Nephron (organoid): ENCODE measurements at regions not wholly inside any gene's neighbourhood (a gene's known extent, or its start where the extent isn't known, plus 50 kb on each side); places are given as distances from the start of the nearest gene placed in this dataset.

Experiments used
- H3K27ac Mint-ChIP-seq, 3 experiments: 2 replicates each; pipeline ENCODE4 v1.8.0; 2020; ENCODE audit warnings: mixed read lengths in 3 of 3, mild to moderate bottlenecking in 2 of 3, moderate library complexity in 1 of 3
- H3K27me3 Mint-ChIP-seq: 2 replicates; pipeline ENCODE4 v1.8.0; 2021; ENCODE audit warnings: low read depth, mild to moderate bottlenecking, moderate library complexity, mixed read lengths
- H3K36me3 Mint-ChIP-seq: 2 replicates; pipeline ENCODE4 v1.8.0; 2020; ENCODE audit warnings: low read depth, mixed read lengths
- H3K4me1 Mint-ChIP-seq: 2 replicates; pipeline ENCODE4 v1.8.0; 2020; ENCODE audit warnings: mixed read lengths
- H3K4me3 Mint-ChIP-seq, 3 experiments: 2 replicates each; pipeline ENCODE4 v1.8.0; 2020; ENCODE audit warnings: mild to moderate bottlenecking in 3 of 3, mixed read lengths in 3 of 3, moderate library complexity in 2 of 3
- H3K9me3 Mint-ChIP-seq: 2 replicates; pipeline ENCODE4 v1.8.0; 2020; ENCODE audit warnings: mixed read lengths
- CTCF ChIP-seq, 3 experiments: fragments of 200-600 bp; sonication (generic); IDR thresholded peaks; one replicate each; pipeline ENCODE4 v1.5.0; 2021; ENCODE audit warnings: antibody characterized with exemption in 3 of 3; ENCODE audit not compliant: unreplicated experiment in 3 of 3

- no peaks in the 10 kb centered on the region for H3K9me3 Mint-ChIP-seq
- no peak overlapping the region for H3K4me3 Mint-ChIP-seq
- no peak for TF ChIP-seq CTCF (IDR thresholded peaks at IDR 0.05; ENCODE audit: unreplicated experiment in 3 of 3)
- peak overlapping the region; percentile 87 to 95 (median 94) for H3K27ac Mint-ChIP-seq
- peaks cover 44% of the 10 kb centered on the region for H3K4me1 Mint-ChIP-seq
- peaks cover 3% of the 10 kb centered on the region for H3K27me3 Mint-ChIP-seq
- H3K36me3 Mint-ChIP-seq, result no peaks in the 10 kb centered on the region
Measured at GRCh38 chr6:113376847-113377165, 480.3 kb upstream of the MARCKS start.

GRCh38 chr6:113377362-113377942 lies 479.7 kb upstream of the MARCKS start:
- no peaks in the 10 kb centered on the region for H3K36me3 Mint-ChIP-seq
- H3K27me3 Mint-ChIP-seq, result peaks cover 3% of the 10 kb centered on the region
- H3K9me3 Mint-ChIP-seq, result no peaks in the 10 kb centered on the region
- H3K4me3 Mint-ChIP-seq, result no peak overlapping the region
- H3K4me1 Mint-ChIP-seq, result peaks cover 51% of the 10 kb centered on the region
- H3K27ac Mint-ChIP-seq, result peak overlapping the region; percentile 87 to 95 (median 94)
- TF ChIP-seq CTCF (IDR thresholded peaks at IDR 0.05; ENCODE audit: unreplicated experiment in 3 of 3), result no peak

DNA sequence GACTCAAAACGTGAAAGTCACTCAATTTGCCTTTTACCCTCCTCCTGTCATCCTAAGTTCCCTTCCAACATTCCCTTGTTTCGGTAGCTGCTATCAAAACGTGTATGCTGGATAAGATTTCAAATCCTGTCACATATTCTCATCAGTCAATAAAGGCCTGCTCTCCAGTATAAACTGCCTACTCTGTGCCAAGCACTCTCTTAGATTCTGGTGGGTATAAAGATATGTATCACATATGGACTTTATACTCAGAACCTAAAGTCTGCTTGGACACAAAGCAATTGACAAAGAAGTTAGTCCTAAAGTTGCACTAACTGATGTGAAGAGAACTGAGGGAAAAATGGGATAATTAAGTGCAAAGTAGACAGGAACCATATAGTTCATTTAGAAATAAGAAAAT lies 476.6 kb upstream of the MARCKS start:
- peak overlapping the region; percentile 11 to 53 (median 12) for H3K27ac Mint-ChIP-seq
- H3K4me3 Mint-ChIP-seq, result no peak overlapping the region
- no peaks in the 10 kb centered on the region for H3K36me3 Mint-ChIP-seq
- H3K4me1 Mint-ChIP-seq, result peaks cover 51% of the 10 kb centered on the region
- H3K9me3 Mint-ChIP-seq, result no peaks in the 10 kb centered on the region
- TF ChIP-seq CTCF (IDR thresholded peaks at IDR 0.05; ENCODE audit: unreplicated experiment in 3 of 3), result no peak
- no peaks in the 10 kb centered on the region for H3K27me3 Mint-ChIP-seq

DNA sequence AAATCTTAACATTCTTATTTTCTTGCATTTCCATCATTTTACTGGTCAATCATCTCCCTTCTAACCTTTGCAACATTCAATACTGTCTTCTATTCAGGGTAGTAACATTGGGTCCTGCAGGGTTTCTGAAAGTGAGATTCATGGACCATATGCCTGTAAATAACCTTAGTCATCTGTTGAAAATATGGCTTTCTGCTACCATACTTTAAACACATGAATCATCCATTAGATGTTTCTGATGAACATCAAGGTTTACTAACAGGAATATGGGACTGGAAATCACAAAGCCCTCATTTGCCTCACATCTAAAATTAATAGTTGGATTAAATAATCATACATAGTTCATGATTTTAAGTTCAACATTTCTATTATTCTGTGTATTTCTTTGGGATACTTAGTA lies 475.9 kb upstream of the MARCKS start:
- Mint-ChIP-seq H3K9me3 (no peaks in the 10 kb centered on the region), H3K4me3 (no peak overlapping the region), H3K4me1 (peaks cover 47% of the 10 kb centered on the region), H3K27ac (peak overlapping the region in 2 of 3 experiments; percentile 19 to 53), H3K27me3 (no peaks in the 10 kb centered on the region), H3K36me3 (no peaks in the 10 kb centered on the region)
- no peak for TF ChIP-seq CTCF (IDR thresholded peaks at IDR 0.05; ENCODE audit: unreplicated experiment in 3 of 3)

GRCh38 chr6:113381959-113382358 lies 475.2 kb upstream of the MARCKS start:
- Mint-ChIP-seq H3K4me3 (no peak overlapping the region), H3K4me1 (peaks cover 39% of the 10 kb centered on the region), H3K27ac (peak overlapping the region; percentile 19 to 53 (median 52))

More at GRCh38 chr6:113381959-113382358, 475.2 kb upstream of the MARCKS start:
- Mint-ChIP-seq H3K9me3 (no peaks in the 10 kb centered on the region), H3K27me3 (no peaks in the 10 kb centered on the region), H3K36me3 (no peaks in the 10 kb centered on the region)
- TF ChIP-seq CTCF (IDR thresholded peaks at IDR 0.05; ENCODE audit: unreplicated experiment in 3 of 3), result no peak
